DND-41 (cell line): ENCODE measurements at regions not wholly inside any gene's neighbourhood (a gene's known extent, or its start where the extent isn't known, plus 50 kb on each side); places are given as distances from the start of the nearest gene placed in this dataset.

Experiments used
- ATAC-seq: fragments of 200-7000 bp; cut with Tn5 transposase; 3 replicates; pipeline ENCODE4 v1.9.1; 2021; ENCODE audit warnings: low read depth; ENCODE audit not compliant: insufficient read depth
- DNase-seq: peaks from one replicate; pipeline ENCODE4 v3.0.0-alpha.2; 2020
- H2AFZ ChIP-seq: 2 replicates; pipeline ENCODE4 v1.6.0; 2012; ENCODE audit warnings: low read depth, low read length
- H3K27ac ChIP-seq: 2 replicates; pipeline ENCODE4 v1.5.1; 2012; ENCODE audit warnings: low read length, inconsistent platforms
- H3K27me3 ChIP-seq: fragments of 200-600 bp; sonication (generic); 2 replicates; pipeline ENCODE4 v1.6.0; 2012; ENCODE audit warnings: low read length, mild to moderate bottlenecking, inconsistent platforms; ENCODE audit not compliant: insufficient read depth, poor library complexity
- H3K36me3 ChIP-seq: 2 replicates; pipeline ENCODE4 v1.5.1; 2012; ENCODE audit warnings: low read length, inconsistent platforms; ENCODE audit not compliant: insufficient read depth
- H3K4me1 ChIP-seq: 2 replicates; pipeline ENCODE4 v1.5.1; 2012; ENCODE audit warnings: mild to moderate bottlenecking, low read length; ENCODE audit not compliant: insufficient read depth
- H3K4me2 ChIP-seq: 2 replicates; pipeline ENCODE4 v1.6.0; 2012; ENCODE audit warnings: mild to moderate bottlenecking, moderate library complexity, low read length, inconsistent platforms; ENCODE audit not compliant: insufficient read depth
- H3K4me3 ChIP-seq, 2 experiments: fragments of 200-600 bp in 1 of 2; shearing (Covaris generic) in 1 of 2; 2 replicates each; pipeline ENCODE4 v1.5.1; 2012 to 2016; ENCODE audit warnings: inconsistent platforms in 2 of 2, low read length in 2 of 2, mild to moderate bottlenecking in 2 of 2, low read depth in 1 of 2, moderate library complexity in 1 of 2
- H3K79me2 ChIP-seq: 2 replicates; pipeline ENCODE4 v1.6.0; 2012; ENCODE audit warnings: low read length, inconsistent platforms; ENCODE audit not compliant: insufficient read depth
- H3K9ac ChIP-seq: 2 replicates; pipeline ENCODE4 v1.6.0; 2012; ENCODE audit warnings: low read depth, mild to moderate bottlenecking, inconsistent platforms, low read length, moderate library complexity
- H3K9me3 ChIP-seq: 2 replicates; pipeline ENCODE4 v1.5.1; 2012; ENCODE audit warnings: low read length, moderate library complexity, mild to moderate bottlenecking, inconsistent platforms; ENCODE audit not compliant: insufficient read depth, severe bottlenecking
- H4K20me1 ChIP-seq: 2 replicates; pipeline ENCODE4 v1.6.0; 2012; ENCODE audit warnings: low read length; ENCODE audit not compliant: insufficient read depth
- EZH2 ChIP-seq: IDR thresholded peaks from 3 replicates; pipeline ENCODE4 v1.6.1; 2012; ENCODE audit warnings: borderline replicate concordance, low read depth, mild to moderate bottlenecking, moderate library complexity, low read length, inconsistent platforms; ENCODE audit not compliant: severe bottlenecking
- TF ChIP-seq, protein P1 (sequence below): IDR thresholded peaks from 2 replicates; pipeline ENCODE4 v1.5.1; 2012; ENCODE audit warnings: borderline replicate concordance, low read length, moderate library complexity, mild to moderate bottlenecking; ENCODE audit not compliant: poor library complexity, severe bottlenecking; ENCODE audit errors: extremely low read depth

DNA sequence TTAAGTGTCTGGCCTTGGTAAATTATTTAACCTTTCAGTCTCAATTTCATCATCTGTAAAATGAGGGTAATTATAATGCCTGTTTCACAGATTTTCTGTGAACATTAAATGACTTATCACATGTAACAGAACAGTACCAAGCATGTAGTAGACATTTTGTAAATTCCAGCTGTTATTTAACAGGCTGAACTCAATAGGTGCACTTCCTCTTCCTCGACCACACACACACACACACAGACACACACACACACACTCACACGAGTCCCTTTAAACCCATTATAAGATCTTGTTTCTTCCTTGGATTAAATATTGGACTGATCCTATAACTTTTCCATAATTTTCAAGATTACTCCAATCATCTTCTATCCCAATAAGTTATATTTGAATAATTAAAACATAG is 53.4 kb upstream of the COL25A1 start:
- Histone ChIP-seq H4K20me1 (no peaks in the 10 kb centered on the region; the same call in 1 of the 2 replicates), H3K36me3 (no peaks in the 10 kb centered on the region), H3K4me1 (peaks cover 20% of the 10 kb centered on the region), H2AFZ (no peak overlapping the region), H3K27ac (no peak overlapping the region), H3K9me3 (peaks cover 4% of the 10 kb centered on the region), H3K4me3 (no peak overlapping the region), H3K27me3 (no peaks in the 10 kb centered on the region), H3K4me2 (no peak overlapping the region), H3K9ac (no peak overlapping the region), H3K79me2 (no peaks in the 10 kb centered on the region)
- DNase-seq (no peak), ATAC-seq (no peak)
- TF ChIP-seq, protein P1, sequence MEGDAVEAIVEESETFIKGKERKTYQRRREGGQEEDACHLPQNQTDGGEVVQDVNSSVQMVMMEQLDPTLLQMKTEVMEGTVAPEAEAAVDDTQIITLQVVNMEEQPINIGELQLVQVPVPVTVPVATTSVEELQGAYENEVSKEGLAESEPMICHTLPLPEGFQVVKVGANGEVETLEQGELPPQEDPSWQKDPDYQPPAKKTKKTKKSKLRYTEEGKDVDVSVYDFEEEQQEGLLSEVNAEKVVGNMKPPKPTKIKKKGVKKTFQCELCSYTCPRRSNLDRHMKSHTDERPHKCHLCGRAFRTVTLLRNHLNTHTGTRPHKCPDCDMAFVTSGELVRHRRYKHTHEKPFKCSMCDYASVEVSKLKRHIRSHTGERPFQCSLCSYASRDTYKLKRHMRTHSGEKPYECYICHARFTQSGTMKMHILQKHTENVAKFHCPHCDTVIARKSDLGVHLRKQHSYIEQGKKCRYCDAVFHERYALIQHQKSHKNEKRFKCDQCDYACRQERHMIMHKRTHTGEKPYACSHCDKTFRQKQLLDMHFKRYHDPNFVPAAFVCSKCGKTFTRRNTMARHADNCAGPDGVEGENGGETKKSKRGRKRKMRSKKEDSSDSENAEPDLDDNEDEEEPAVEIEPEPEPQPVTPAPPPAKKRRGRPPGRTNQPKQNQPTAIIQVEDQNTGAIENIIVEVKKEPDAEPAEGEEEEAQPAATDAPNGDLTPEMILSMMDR = no peak

DNA sequence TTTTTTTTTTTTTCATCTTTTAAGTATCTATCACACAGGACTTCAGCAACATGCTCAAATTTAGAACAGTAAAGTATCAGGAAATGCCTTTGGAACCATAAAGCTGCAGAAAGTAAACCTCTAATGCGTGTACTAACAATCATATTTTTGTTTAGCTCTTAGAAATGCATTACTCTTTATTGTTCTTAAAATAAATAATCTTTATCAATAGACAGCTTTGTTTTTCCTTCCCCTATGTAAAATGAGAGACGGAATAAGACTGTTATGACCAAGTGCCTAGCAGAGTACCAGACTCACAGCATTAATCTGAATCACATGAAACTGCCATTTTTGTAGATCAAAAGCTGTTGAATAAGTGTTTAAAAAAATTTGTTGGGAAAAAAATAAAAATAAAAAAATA is 50.5 kb upstream of the COL25A1 start:
- H3K27ac ChIP-seq = no peak overlapping the region
- H3K4me2 ChIP-seq = no peak overlapping the region
- H3K9ac ChIP-seq = no peak overlapping the region
- no peaks in the 10 kb centered on the region; the same call in 1 of the 2 replicates for H4K20me1 ChIP-seq
- H3K4me1 ChIP-seq = 0 out of 2 replicates have a peak, but pooled peaks cover under 1% of the 10 kb centered on the region
- TF ChIP-seq, protein P1 = no peak
- no peak for TF ChIP-seq EZH2
- no peak overlapping the region for H3K4me3 ChIP-seq
- peaks cover 4% of the 10 kb centered on the region for H3K27me3 ChIP-seq
- no peak for ATAC-seq
- H3K9me3 ChIP-seq = peaks cover 4% of the 10 kb centered on the region
- H2AFZ ChIP-seq = no peak overlapping the region
- no peaks in the 10 kb centered on the region for H3K79me2 ChIP-seq
- H3K36me3 ChIP-seq = no peaks in the 10 kb centered on the region
- no peak for DNase-seq
